A673 (cell line): ENCODE measurements at regions not wholly inside any gene's neighbourhood (a gene's known extent, or its start where the extent isn't known, plus 50 kb on each side); places are given as distances from the start of the nearest gene placed in this dataset.

Experiments used
- EZH2 ChIP-seq: fragments of 200-600 bp; sonication (generic); IDR thresholded peaks from 2 replicates; pipeline ENCODE4 v1.6.1; 2017; ENCODE audit warnings: borderline replicate concordance, low read depth, mild to moderate bottlenecking, mixed read lengths, antibody characterized with exemption, low read length; ENCODE audit not compliant: poor library complexity, severe bottlenecking
- TF ChIP-seq, protein P1 (sequence below): fragments of 300-800, 200-600 bp; sonication (generic); conservative IDR thresholded peaks from 2 replicates; pipeline ENCODE4 v1.5.1; 2017; ENCODE audit warnings: low read depth, mild to moderate bottlenecking, antibody characterized with exemption, low read length, moderate library complexity, mixed read lengths

GRCh38 chr18:1191341-1191740 lies 286.7 kb downstream of the ADCYAP1 start:
- TF ChIP-seq, protein P1, sequence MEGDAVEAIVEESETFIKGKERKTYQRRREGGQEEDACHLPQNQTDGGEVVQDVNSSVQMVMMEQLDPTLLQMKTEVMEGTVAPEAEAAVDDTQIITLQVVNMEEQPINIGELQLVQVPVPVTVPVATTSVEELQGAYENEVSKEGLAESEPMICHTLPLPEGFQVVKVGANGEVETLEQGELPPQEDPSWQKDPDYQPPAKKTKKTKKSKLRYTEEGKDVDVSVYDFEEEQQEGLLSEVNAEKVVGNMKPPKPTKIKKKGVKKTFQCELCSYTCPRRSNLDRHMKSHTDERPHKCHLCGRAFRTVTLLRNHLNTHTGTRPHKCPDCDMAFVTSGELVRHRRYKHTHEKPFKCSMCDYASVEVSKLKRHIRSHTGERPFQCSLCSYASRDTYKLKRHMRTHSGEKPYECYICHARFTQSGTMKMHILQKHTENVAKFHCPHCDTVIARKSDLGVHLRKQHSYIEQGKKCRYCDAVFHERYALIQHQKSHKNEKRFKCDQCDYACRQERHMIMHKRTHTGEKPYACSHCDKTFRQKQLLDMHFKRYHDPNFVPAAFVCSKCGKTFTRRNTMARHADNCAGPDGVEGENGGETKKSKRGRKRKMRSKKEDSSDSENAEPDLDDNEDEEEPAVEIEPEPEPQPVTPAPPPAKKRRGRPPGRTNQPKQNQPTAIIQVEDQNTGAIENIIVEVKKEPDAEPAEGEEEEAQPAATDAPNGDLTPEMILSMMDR = no peak
- no peak for TF ChIP-seq EZH2
